ENCODE measurements at regions not wholly inside any gene's neighbourhood (a gene's known extent, or its start where the extent isn't known, plus 50 kb on each side); places are given as distances from the start of the nearest gene placed in this dataset.

DNA sequence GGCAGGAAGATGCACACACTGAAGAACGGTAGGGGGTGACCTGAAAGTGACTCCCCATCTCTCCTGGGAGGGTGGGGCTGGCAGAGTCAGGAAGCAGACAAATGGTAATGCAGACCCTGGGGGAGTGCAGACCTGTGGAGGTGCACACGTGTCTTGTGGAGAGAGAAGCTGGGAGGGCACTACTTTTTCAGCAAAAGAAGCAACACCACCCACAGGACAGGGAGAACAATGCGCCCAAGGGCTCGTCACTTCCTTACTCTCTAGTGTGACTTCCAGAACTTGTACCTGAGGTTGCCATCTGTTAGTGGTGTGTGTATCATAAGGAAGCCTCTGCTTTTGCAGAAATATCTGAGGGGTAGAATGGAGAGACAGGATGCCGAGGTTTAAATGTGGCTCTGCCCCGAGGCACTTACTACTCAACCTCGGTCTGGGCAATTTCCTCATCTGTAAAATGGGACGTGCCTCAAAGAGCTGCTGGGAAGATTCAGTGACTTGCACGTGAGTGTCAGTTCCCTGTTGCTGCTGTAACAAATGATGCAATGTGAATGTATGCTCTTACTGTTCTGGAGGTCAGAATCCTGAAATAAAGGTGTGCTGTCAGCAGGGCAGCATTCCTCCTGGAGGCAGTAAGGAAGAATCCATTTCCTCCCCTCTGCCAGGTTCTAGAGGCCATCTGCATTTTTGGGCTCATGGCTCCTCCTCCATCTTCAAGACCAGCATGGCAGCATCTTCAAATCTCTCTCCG is 323.4 kb downstream of the SHANK2 start:
- Mint-ChIP-seq H3K4me1 (ENCODE audit: low read depth) (no peaks in the 10 kb centered on the region), H3K4me3 (no peak overlapping the region), H3K27ac (no peak overlapping the region), H3K9me3 (ENCODE audit: insufficient read depth) (peaks cover 4% of the 10 kb centered on the region), H3K36me3 (ENCODE audit: low read depth) (no peaks in the 10 kb centered on the region), H3K27me3 (ENCODE audit: low read depth) (no peaks in the 10 kb centered on the region)
- ATAC-seq: no peak
- CTCF ChIA-PET: no interaction called here
- no peak for DNase-seq
- POLR2A ChIA-PET: no interaction called here

DNA sequence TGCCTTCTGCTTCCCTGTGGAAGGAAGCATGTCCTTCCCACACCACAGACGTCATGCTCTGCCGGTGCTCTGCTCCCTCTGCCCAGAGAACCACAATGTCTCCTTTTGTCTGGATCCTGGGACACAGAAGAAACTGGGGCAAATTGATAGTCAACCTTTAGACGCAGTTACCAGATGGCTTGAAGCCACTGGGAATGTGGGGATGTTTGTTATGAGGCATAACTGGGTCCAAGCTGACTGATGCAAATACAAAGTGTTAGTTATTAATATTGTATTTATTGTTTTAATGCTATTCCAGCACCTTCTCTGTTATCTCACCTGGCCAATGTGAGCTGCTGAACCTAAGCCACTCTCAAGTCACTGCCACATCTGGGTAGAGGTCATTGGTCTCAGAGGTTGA is 322.2 kb downstream of the SHANK2 start:
- ChIA-PET CTCF (no interaction called here), POLR2A (no interaction called here)
- H3K4me3 Mint-ChIP-seq: no peak overlapping the region
- H3K27ac Mint-ChIP-seq: no peak overlapping the region
- H3K27me3 Mint-ChIP-seq (ENCODE audit: low read depth): no peaks in the 10 kb centered on the region
- peaks cover 4% of the 10 kb centered on the region for H3K9me3 Mint-ChIP-seq (ENCODE audit: insufficient read depth)
- H3K36me3 Mint-ChIP-seq (ENCODE audit: low read depth): no peaks in the 10 kb centered on the region
- H3K4me1 Mint-ChIP-seq (ENCODE audit: low read depth): no peaks in the 10 kb centered on the region
- DNase-seq: no peak
- ATAC-seq: no peak

DNA sequence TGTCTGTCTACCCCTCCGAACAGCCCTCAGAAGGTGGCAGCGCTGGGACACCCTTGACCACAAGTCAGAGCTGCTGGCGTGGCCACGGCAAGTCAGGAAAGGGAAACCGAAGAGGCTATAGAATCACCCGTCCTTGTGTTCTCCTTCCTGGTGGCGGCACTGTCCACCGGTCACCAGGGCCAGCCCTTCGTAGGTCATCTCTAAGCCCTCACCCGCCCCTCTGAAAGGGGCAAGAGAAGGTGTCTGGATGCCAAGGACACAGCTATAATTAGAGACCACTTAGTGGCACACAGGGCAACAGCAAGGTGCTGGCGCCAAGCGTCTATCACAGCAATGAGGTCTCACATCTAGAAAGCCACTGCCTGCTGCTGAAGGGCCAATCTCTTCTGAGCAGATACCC is 320.9 kb downstream of the SHANK2 start:
- no peak overlapping the region for H3K4me3 Mint-ChIP-seq
- H3K36me3 Mint-ChIP-seq (ENCODE audit: low read depth): no peaks in the 10 kb centered on the region
- DNase-seq: no peak
- no peak overlapping the region for H3K27ac Mint-ChIP-seq
- H3K4me1 Mint-ChIP-seq (ENCODE audit: low read depth): no peaks in the 10 kb centered on the region
- H3K9me3 Mint-ChIP-seq (ENCODE audit: insufficient read depth): peaks cover 4% of the 10 kb centered on the region
- CTCF ChIA-PET: no interaction called here
- no peaks in the 10 kb centered on the region for H3K27me3 Mint-ChIP-seq (ENCODE audit: low read depth)
- no peak for ATAC-seq
- POLR2A ChIA-PET: no interaction called here

DNA sequence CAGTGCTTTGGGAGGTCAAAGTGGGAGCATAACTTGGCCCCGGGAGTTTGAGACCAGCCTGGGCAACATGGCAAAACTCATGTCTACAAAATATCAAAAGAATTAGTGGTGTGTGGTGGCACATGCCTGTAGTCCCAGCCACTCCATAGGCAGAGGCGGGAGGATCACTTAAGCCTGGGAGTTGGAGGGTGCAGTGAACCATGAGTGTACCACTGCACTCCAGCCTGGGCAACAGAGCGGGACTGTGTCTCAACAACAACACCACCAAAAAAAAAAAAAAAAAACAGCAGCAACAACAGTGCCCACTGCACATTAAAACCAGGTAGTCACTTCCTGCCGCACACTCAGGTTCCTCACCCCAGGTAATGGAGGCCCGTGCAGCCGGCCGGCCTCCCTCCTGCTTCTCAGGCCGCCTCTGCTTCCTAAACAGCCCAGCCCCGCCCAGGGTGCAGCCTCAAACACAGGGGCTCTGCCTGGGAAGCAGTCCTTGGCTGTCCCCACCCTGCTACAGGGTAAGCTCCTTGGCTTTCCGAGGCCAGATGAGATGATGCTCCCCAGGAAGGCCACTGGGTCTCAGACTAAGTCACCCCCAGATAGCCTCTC is 318.3 kb downstream of the SHANK2 start:
- POLR2A ChIA-PET: no interaction called here
- no peak for DNase-seq
- no peaks in the 10 kb centered on the region for H3K36me3 Mint-ChIP-seq (ENCODE audit: low read depth)
- H3K4me1 Mint-ChIP-seq (ENCODE audit: low read depth): no peaks in the 10 kb centered on the region
- H3K27me3 Mint-ChIP-seq (ENCODE audit: low read depth): no peaks in the 10 kb centered on the region
- H3K27ac Mint-ChIP-seq: no peak overlapping the region
- peaks cover 7% of the 10 kb centered on the region for H3K9me3 Mint-ChIP-seq (ENCODE audit: insufficient read depth)
- no peak for ATAC-seq
- CTCF ChIA-PET: no interaction called here
- H3K4me3 Mint-ChIP-seq: no peak overlapping the region

DNA sequence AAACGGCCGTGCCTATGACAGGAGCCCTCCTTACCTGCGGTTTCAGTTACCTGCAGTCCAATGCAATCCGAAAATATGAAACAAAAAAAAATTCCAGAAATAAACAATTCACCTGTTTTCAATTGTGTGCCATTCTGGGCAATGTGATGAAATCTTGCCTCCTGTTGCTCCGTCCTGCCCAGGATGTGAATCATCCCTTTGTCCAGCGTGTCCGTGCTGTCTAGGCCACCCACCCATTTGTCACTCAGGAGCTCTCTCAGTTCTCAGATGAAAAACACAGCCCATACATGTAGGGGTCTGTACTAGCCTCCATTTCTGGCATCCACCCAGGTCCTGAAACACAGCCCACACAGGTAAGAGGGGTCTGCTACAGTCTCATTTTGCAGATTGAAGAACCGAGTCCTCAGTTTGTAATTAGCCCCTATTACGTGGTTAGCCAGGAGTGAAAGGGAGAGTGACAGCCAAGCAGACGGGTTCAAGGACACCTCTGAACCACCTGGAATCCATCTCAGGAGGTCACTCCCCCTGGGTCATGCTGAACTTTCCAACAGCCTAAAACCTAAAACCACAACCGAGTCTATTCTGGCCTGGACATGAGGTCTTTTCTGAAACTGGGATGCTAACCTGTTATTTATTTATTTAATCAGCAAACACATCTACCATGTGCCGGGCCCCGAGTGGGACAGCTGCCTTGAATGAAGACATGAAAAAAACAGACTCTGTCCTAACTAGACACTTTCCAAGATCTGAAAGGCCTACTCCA is 317.2 kb downstream of the SHANK2 start:
- DNase-seq: no peak
- peaks cover 7% of the 10 kb centered on the region for H3K9me3 Mint-ChIP-seq (ENCODE audit: insufficient read depth)
- ATAC-seq: no peak
- H3K4me1 Mint-ChIP-seq (ENCODE audit: low read depth): no peaks in the 10 kb centered on the region
- H3K36me3 Mint-ChIP-seq (ENCODE audit: low read depth): no peaks in the 10 kb centered on the region
- ChIA-PET CTCF (no interaction called here), POLR2A (no interaction called here)
- no peaks in the 10 kb centered on the region for H3K27me3 Mint-ChIP-seq (ENCODE audit: low read depth)
- H3K4me3 Mint-ChIP-seq: no peak overlapping the region
- no peak overlapping the region for H3K27ac Mint-ChIP-seq

DNA sequence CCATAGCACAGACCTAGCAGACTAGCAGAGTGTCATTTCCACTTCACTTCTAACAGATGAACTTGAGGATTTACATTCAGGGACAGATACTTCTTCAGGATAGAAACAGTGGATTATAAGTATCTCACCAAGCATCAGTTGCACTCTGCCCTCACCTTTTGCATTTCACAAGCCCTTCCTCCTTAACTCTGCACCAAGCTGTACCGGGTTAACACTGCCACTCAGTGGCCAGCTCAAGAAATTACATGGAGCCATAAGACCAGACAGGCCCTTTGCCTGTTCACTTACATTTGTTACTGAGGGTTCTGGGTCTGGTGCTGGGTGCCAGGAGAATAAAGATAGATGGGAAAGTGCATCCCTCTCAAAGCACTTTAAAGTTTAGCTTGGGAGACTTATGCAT is 309.8 kb downstream of the SHANK2 start:
- no peak overlapping the region for H3K4me3 Mint-ChIP-seq
- H3K27ac Mint-ChIP-seq: no peak overlapping the region
- H3K36me3 Mint-ChIP-seq (ENCODE audit: low read depth): no peaks in the 10 kb centered on the region
- ChIA-PET CTCF (no interaction called here), POLR2A (no interaction called here)
- no peaks in the 10 kb centered on the region for H3K4me1 Mint-ChIP-seq (ENCODE audit: low read depth)
- no peak for DNase-seq
- H3K27me3 Mint-ChIP-seq (ENCODE audit: low read depth): no peaks in the 10 kb centered on the region
- H3K9me3 Mint-ChIP-seq (ENCODE audit: insufficient read depth): peaks cover 27% of the 10 kb centered on the region
- ATAC-seq: no peak

DNA sequence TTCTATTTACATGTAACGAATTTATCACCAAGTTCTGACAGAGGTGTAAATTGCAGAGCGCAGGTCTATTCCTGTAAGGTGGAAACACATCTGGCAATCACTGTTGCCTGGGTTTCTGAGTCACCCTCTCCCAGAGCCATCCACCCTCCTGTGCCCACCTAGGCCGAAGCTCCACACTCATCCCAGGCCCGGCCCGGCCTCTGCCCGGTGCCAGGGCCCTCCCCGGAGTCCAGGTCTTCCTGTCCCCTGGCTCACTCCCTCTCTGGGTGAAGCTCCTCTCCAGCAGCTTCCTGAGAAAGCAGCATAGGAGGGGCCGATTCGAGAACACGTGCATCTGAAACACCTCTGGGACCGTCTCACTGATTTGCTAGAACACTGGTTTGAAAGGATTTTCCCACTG is 308.2 kb downstream of the SHANK2 start:
- DNase-seq (no peak), ATAC-seq (no peak)
- H3K36me3 Mint-ChIP-seq (ENCODE audit: low read depth): no peaks in the 10 kb centered on the region
- H3K4me1 Mint-ChIP-seq (ENCODE audit: low read depth): no peaks in the 10 kb centered on the region
- CTCF ChIA-PET: no interaction called here
- H3K27ac Mint-ChIP-seq: no peak overlapping the region
- peaks cover 24% of the 10 kb centered on the region for H3K9me3 Mint-ChIP-seq (ENCODE audit: insufficient read depth)
- H3K27me3 Mint-ChIP-seq (ENCODE audit: low read depth): no peaks in the 10 kb centered on the region
- POLR2A ChIA-PET: no interaction called here
- no peak overlapping the region for H3K4me3 Mint-ChIP-seq

DNA sequence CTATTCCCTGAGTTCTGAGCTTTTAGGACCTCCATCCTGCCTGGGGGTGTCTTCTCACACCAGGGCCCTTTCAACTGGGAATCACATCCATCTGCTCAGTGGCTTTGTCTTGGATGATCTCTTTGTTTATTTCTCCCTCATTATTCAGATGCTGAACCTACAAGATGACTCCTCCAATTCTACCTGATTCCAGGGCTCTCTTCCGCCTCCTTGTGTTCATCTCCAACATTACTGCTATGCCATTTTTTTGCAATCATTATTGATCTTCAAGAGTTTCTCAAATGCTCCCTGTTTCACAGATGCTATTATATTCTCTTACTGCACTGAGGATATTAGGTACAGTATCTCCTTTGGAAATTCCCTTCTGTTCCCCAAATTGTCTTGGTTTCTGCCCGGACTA is 307.7 kb downstream of the SHANK2 start:
- Mint-ChIP-seq H3K4me1 (ENCODE audit: low read depth) (no peaks in the 10 kb centered on the region), H3K9me3 (ENCODE audit: insufficient read depth) (peaks cover 24% of the 10 kb centered on the region), H3K27me3 (ENCODE audit: low read depth) (no peaks in the 10 kb centered on the region), H3K27ac (no peak overlapping the region), H3K36me3 (ENCODE audit: low read depth) (no peaks in the 10 kb centered on the region), H3K4me3 (no peak overlapping the region)
- POLR2A ChIA-PET: no interaction called here
- no peak for DNase-seq
- CTCF ChIA-PET: no interaction called here
- no peak for ATAC-seq

DNA sequence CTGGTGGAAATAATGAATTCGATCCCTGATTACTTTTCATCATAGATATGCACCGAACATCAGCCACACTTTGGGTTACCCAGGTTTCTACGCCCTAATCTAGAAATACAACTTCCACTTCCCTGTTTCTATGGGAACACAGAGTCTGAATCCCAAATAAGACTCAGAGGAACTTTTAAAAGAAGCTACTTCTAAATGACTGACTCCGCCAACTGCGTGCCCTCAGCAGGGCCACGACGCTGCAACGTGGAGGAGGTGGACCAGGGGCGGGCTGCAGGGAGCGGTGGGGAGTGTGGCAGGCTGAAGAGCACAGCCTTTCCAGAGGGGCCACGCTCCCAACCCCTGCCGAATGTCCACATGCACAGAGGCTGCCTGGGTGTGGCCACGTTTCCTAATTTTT is 304.0 kb downstream of the SHANK2 start:
- POLR2A ChIA-PET: no interaction called here
- no peak for ATAC-seq
- no peaks in the 10 kb centered on the region for H3K27me3 Mint-ChIP-seq (ENCODE audit: low read depth)
- DNase-seq: no peak
- H3K27ac Mint-ChIP-seq: no peak overlapping the region
- no peaks in the 10 kb centered on the region for H3K4me1 Mint-ChIP-seq (ENCODE audit: low read depth)
- H3K4me3 Mint-ChIP-seq: no peak overlapping the region
- CTCF ChIA-PET: no interaction called here
- peaks cover 10% of the 10 kb centered on the region for H3K9me3 Mint-ChIP-seq (ENCODE audit: insufficient read depth)
- no peaks in the 10 kb centered on the region for H3K36me3 Mint-ChIP-seq (ENCODE audit: low read depth)

DNA sequence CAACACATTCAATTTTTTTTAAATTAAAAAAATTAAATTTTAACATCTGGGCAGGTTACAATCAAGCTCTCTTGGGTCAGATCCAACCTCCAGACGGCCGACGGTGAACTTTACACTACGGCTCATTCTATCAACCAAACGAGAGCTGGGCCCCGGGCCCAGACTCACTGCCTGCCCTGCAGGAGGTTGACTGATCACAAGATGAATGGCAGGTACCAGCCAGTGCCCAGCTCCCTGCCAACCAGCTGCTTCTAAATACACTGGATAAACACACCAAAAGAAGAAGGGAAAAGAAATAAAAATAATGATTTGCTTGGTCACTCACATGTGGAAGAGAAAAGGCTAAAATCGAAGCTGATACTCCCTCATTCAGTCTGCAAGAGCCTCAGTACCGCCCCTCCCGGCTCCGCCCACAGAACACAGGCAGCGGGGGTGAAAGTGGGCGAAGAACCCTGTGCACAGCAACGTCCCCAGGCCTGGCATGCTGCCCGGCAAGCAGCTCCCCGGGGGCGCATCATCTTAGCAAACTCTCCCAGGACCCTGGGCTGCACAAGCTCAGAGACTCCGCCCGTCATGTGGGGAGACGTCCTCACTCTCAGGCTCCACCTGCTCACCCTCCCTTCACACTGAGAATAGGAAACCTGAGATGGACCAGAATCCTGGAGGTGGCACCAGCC is 303.4 kb downstream of the SHANK2 start:
- H3K4me1 Mint-ChIP-seq (ENCODE audit: low read depth): no peaks in the 10 kb centered on the region
- DNase-seq (no peak), ATAC-seq (no peak)
- H3K36me3 Mint-ChIP-seq (ENCODE audit: low read depth): no peaks in the 10 kb centered on the region
- H3K9me3 Mint-ChIP-seq (ENCODE audit: insufficient read depth): peaks cover 9% of the 10 kb centered on the region
- H3K27ac Mint-ChIP-seq: no peak overlapping the region
- POLR2A ChIA-PET: no interaction called here
- no peaks in the 10 kb centered on the region for H3K27me3 Mint-ChIP-seq (ENCODE audit: low read depth)
- no peak overlapping the region for H3K4me3 Mint-ChIP-seq
- CTCF ChIA-PET: no interaction called here

DNA sequence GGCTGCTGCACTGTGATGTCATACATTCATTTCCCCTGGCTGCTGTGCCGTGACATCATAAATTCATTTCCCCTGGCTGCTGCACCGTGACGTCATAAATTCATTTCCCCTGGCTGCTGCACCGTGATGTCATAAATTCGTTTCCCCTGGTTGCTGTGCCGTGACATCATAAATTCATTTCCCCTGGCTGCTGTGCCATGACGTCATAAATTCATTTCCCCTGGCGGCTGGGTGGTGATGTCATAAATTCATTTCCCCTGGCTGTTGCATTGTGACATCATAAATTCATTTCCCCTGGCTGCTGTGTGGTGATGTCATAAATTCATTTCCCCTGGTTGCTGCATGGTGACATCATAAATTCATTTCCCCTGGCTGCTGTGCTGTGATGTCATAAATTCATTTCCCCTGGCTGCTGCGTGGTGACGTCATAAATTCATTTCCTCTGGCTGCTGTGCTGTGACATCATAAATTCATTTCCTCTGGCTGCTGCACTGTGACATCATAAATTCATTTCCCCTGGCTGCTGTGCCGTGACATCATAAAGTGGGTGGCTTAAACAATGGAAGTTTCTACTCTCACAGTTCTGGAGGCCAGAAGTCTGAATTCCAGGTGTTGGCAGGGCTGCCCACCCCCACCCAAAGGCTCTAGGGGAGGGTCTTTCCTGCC is 301.1 kb downstream of the SHANK2 start:
- POLR2A ChIA-PET: no interaction called here
- no peak overlapping the region for H3K27ac Mint-ChIP-seq
- no peak overlapping the region for H3K4me3 Mint-ChIP-seq
- H3K9me3 Mint-ChIP-seq (ENCODE audit: insufficient read depth): peaks cover 9% of the 10 kb centered on the region
- H3K4me1 Mint-ChIP-seq (ENCODE audit: low read depth): no peaks in the 10 kb centered on the region
- CTCF ChIA-PET: no interaction called here
- H3K36me3 Mint-ChIP-seq (ENCODE audit: low read depth): no peaks in the 10 kb centered on the region
- H3K27me3 Mint-ChIP-seq (ENCODE audit: low read depth): no peaks in the 10 kb centered on the region
- ATAC-seq: no peak
- DNase-seq: no peak

DNA sequence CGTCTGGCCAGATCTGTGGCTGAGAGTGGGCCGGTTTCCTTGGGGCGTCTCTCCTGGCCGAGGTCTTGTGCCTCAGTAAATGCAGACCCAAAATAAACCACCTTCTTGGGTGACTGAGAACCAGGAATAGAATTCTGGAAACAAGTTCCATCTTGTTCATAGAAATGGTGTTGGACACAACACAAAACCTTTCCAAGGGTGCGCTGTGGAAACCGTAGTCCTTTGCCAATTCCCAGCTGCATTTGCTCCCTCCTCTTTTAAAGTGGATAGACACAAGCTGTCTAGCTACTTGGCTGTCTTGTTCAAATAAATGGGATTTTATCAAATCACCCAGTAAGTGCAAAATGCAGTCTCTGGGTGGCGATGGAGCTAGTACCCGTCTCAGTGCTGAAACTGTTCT is 300.2 kb downstream of the SHANK2 start:
- CTCF ChIA-PET: no interaction called here
- Mint-ChIP-seq H3K4me1 (ENCODE audit: low read depth) (no peaks in the 10 kb centered on the region), H3K36me3 (ENCODE audit: low read depth) (no peaks in the 10 kb centered on the region), H3K9me3 (ENCODE audit: insufficient read depth) (peaks cover 9% of the 10 kb centered on the region), H3K27ac (no peak overlapping the region), H3K27me3 (ENCODE audit: low read depth) (no peaks in the 10 kb centered on the region), H3K4me3 (no peak overlapping the region)
- no peak for DNase-seq
- ATAC-seq: no peak
- POLR2A ChIA-PET: no interaction called here

Measured in activated CD8-positive, alpha-beta T cell treated with anti-CD3 and anti-CD28 coated beads, Interleukin-2, amount 10 ng/mL, durations not matched to agents 7 days and 5 days (primary cell).